HG03342 (cell line): ENCODE measurements at regions not wholly inside any gene's neighbourhood (a gene's known extent, or its start where the extent isn't known, plus 50 kb on each side); places are given as distances from the start of the nearest gene placed in this dataset.

ENCODE experiments used
- ATAC-seq: cut with Tn5 transposase; IDR thresholded peaks from one replicate; pipeline ENCODE4 v1.9.1; 2021; ENCODE audit warnings: mild to moderate bottlenecking, moderate library complexity; ENCODE audit not compliant: unreplicated experiment

DNA sequence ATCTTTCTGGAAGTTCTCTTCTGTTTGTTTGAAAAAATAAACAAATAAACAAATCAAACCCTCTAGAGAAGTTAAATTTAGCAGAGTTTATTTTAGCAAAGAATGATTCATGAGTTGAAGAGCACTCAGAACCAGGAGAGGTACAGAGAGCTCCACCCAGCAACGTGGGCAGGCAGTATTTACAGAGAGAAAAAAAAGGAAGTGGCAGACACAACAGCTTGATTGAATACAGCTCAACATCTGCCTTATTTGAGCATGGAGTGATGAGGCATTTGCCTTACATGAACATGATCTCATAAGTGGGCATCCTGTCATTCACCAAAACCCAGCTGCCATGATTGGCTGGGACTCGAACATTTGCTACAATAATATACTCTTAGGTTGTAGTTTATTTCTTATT, 381.6 kb upstream of the ADAMTS16 start:
- no peak for ATAC-seq

DNA sequence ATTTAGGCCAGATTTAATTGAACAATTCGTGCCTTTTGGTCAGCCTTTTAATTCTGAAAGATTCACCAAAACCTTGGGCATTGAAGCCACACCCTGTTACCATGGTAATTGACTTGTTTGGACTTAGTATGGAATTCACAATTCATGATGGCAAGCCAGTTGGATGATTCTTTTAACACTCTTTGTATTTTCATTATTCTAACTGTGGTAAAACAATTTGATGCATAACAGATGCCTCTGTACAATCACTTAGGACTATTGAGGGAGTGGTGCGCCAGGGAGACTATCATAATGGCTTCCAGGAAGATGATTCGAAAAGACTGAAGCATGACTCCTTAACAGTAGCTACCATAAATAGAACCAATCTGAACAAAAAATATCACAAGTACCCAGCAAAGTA, 381.1 kb upstream of the ADAMTS16 start:
- no peak for ATAC-seq

DNA sequence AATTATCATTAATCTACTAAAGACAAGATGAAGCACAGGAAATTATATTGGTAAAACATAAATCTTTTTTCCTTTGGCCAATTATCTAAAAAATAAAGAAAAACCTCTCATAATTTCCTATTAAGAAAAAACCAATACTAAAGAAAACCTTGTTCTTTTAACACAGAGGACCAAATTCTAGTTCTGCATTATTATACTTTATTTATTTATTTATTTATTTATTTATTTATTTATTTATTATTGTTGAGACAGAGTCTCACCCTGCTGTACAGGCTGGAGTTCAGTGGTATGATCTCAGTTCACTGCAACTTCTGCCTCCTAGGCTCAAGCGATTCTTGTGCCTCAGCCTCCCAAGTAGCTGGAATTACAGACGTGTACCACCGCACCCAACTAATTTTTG, 377.8 kb upstream of the ADAMTS16 start:
- ATAC-seq: no peak

DNA sequence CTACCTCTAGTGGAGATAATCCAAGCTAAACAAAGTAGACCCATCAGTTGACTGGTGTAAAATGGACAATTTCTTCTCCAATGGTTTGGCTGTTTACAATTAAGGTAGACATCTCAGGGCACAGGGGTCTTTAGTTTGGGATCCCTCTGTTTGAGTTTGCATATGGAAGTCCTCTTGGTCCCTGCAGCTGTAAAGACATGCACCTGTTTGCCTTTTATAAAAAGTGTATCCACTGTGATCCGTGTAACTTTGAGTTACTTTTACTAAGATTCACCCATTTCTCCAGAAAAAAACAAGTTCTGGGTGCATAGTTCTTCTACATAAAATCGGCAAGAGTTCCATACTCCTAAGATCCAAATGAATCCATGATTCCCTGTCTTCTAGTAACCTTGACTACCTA, 374.7 kb upstream of the ADAMTS16 start:
- no peak for ATAC-seq

DNA sequence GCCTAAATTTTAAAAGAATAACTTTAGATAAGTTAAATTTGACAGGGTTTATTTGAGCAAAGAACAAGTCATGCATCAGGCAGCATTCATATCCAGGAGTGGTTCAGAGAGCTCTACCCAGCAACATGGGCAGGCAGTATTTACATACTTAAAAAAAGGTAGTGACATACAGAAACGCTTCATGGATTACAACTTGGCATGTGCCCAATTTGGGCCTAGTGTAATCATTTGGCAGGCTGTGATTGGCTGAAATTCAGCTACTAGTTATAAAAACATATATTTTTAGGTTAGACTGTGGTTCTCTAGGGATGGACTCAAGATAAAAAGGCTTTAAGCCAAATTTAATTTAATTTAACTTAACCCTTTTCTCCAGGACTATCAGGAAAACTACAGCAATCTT, 374.0 kb upstream of the ADAMTS16 start:
- no peak for ATAC-seq

DNA sequence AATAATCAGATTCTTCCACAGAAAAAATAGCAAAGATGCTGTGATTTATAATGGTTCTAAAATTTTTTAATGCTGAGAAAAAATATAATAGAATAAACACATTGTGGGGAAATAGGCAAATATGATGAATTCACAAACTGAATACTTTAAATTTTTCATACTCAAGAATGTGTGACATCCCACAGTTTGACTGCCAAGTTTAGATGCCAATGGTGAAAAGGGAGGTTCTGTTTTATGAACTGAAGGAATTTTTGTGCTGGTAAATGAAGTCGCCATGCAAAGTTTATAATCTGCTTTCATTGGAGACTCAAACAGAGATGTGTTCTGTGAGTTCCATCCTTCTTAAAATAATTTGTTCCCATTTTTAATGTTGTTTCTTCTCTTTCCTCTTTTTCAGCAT, 367.5 kb upstream of the ADAMTS16 start:
- ATAC-seq: no peak

DNA sequence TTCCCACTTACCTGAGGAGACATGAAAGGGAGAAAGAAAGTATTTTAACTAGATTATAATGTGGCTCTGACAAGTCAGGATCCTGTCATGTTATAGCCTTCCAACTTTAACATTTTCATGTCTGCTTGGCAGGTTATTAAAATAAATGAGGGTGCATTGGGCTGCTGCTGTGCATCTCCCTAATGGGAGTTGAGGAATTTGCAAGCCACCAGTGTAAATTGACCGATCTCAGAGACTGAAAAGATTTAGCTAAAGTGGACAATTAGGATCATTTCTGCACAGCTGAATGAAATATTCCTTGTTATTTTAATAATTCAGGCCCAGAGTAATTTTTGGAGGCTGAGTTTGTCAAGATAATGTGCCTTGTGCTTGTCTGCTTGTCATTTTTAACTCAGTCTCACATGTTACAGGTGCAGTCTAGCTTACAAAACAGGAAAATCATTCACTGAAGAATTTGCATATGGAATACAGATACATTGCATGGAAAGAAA, 366.3 kb upstream of the ADAMTS16 start:
- ATAC-seq: no peak

DNA sequence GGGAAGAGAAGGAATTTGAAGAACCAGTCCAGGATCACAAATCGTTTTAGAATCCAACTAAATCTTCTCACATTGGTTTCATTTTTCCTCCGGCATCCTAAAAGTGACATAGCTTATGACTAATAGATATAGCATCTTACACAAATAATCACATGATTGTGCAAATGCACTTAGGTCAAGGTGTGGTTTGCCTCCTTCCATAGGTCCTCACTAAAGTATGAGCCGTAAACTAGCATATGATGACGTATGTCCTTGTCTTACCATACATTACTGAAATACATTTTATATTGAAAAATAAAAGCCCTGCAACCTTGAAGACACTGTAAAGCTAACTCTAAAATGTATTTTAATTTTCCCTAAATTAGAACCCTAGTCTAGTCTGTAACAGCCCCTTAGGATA, 362.7 kb upstream of the ADAMTS16 start:
- ATAC-seq: no peak

DNA sequence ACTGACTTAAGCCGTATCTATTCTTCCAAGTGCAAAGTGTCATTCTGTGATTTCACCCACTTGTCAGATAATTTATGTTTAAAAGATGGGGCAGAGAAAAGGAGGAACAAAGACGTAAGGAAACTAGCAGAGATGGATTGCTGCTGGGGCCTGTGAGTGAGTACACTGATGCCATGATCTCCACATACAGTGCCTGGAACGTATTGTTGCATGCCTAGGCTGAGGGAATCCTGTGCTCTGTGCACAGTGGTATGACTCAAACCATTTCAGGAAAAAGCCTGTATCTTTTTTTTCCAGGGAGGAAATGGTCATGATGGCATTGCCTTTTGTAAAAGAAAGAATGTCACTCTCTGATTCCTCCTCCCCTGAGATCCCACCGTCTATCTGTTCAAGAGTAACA, 359.5 kb upstream of the ADAMTS16 start:
- ATAC-seq: no peak

DNA sequence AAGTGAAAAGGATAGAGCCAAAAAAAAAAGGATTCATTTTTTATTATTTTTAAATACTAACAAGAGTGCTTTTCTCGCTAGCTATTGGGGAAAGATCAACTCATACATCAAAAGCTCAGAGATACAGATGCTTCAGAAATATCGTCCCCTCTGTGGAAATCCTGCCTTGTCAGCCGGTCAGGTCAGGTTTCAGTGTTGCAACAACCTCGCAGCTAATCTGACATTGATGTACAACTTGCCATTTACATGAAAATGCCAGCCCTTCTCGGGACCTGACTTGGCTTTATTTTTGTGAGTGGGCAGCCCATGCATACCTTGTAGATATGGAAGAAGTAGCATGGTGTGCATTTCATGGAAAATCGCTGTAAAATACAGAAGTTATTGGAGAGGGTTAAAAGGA, 358.8 kb upstream of the ADAMTS16 start:
- no peak for ATAC-seq

DNA sequence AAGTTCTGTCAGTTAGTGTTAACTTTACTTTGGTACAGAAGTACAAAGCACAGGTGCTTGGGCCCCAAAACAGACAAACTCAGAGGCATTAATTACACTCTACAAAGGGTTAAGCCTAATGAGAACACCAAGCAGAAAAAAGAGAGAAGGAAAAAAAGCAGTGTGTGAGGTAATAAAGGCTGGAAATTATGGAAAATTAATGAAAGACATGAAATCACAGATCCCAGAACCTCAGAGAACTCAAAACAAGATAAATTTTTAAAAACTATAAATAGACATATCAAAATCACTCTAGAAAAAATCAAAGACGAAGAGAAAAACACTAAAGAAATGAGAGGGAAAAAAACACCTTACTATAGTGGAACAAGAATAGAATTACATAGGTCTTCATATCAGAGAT, 354.2 kb upstream of the ADAMTS16 start:
- no peak for ATAC-seq

DNA sequence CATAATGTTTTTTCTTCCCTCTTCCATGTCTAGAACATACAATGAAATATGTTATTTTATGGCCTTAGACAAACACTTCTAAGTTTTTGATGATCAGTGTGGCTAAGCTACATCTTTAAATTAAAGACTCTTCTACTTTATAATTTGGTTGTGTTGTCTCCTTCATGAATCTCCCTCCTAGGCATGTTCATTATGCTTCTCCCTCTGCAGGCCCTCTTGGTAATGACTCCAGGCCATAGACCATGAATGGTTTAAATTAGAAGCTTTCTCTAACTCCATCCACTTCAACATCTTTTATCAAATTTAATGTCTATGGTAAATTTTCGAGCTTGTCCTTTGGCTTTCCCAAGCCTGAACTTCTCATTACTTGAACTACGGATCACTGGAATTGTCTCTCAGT, 342.7 kb upstream of the ADAMTS16 start:
- no peak for ATAC-seq

DNA sequence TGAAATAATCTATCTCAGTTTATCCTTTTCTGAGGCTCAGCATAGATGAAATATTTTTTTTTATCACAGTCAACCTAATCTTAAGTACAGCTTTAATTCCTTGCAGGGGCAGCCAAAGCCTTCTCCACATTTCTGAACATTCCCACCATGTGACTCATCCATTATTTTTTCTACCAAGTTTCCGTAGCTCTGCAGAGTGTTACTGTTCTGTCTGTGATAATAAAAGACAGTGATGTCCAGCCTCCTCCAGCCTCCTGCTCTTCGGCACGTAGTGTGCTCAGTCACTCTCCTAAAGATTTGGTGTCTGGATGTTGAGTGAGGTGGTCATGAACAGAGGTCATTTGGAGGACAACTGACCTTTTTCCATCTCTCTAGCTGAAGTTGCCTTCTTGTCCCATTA, 338.1 kb upstream of the ADAMTS16 start:
- ATAC-seq: no peak

DNA sequence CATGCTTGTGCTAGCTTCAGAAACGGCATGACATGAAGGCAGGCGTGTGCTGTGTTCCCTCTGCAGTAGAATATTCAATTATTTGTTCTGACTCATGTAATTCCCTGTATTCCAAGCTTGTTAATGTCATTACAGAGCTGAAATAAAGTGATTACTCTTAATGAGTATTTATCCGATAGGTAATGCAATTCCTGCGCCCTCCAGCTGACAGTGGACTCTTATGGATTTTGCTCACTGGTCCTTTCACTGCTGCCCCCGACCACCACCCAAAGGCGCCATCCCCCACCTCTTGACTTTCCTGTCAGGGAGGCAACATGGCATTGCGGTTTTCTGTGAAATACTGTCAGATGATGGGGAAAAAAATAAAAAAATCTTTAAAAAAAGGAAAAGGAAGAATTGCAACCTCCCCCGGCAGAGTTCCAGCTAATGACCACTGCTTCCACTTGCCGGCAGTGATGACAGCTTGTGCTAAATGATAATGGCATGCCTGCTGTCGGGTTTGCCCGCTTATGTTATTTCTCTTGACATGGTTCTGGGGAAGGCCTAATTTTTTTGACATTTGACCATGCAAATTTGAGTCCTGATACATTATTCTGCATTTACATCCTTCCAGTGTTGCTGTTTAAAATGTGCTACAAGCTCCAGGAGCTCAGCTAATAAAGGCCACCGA, 335.3 kb upstream of the ADAMTS16 start:
- no peak for ATAC-seq

DNA sequence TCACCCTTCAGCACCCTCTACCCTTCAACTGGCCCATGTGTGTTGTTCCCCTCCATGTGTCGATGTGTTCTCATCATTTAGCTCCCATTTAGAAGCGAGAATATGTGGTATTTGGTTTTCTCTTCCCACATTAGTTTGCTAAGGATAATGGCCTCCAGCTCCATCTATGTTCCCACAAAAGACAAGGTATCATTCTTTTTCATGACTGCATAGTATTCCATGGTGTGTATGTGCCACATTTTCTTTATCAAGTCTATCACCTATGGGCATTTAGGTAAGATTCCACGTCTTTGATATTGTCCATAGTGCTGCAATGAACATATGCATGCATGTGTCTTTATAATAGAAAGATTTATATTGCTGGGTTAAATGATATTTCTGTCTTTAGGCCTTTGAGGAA, 325.1 kb upstream of the ADAMTS16 start:
- ATAC-seq: no peak

DNA sequence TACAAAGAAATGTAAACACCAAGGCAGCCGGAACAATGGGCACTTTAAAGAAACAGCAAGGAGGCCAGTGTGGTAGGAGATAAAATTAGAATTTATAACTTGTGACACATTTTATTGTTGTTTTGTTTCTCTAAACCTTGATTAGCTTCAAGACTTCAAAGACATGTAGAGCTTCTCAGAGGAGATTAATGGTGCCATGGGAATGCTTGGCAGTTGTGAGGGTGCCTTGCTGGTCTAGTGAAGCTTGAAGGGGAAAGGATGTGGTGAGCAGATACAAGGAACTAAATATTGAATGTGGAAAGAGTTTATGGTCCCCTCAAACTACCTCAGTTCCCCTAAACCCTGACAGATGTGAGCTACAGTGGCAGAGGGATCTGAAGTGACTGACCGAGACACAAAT, 322.4 kb upstream of the ADAMTS16 start:
- no peak for ATAC-seq

DNA sequence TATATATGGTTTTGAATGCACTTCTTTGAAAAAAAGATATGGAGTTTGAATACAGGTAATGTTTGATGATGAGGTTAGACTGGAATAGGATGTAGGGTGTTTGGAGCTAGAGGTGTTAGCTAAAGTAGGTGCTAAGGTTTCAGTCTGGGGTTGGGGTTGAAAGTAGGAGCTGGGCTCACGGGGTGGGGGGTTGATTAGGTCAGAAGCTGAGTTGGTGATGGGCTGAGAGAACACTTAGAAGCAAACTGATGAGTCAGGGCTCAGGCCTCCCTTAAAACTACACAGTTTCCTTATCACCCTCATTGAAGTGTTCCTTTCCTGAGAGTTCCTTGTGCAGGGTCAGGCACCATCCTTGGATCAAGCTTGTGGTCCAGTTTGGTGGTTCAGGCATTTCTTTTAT, 308.8 kb upstream of the ADAMTS16 start:
- no peak for ATAC-seq

DNA sequence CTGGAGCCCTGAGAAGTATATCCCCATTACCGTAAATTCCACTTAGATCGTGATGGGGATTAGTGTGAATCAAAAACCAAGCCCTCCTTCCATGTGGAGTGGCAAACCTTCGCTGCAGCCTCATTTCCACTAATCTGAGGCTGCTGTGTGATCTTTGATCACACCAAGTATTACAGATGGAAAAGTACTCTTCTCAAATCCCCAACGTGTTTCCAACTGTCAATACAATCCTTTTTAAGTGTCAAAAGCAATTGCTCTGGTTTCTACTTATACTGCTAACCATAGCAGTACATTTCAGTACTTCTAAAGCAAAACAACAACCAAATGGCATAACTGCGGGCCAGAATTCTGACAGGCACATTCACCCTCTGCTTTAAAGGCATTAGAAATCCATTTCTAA, 307.7 kb upstream of the ADAMTS16 start:
- ATAC-seq: no peak

DNA sequence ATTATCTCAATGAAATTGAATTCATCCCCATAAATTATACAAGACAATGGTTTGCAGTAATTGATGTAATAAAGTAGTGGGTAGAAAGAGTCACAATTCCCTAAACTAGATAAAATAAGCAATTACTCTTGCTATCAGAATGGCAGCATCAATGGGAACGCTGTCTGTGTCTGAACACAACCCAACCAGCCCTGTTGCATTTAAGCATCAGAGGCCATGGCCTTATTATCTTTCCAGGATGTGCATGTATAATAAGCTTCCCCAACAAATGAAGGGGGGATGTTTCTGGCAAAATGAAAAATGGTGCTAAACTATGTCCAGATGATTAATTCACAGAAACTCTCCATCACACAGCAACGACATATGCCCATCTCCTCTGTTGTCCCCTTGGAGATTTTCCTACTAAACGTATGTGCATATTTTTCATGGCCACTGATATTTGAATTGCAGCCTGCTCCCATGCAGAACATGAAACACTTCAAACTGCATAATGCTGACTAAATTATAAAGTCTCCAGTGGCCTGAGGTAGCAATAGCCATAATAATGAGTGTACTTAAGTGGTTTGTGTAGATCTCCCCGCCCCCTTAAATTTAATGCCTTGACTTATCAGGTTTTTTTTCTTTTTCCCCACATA, 306.9 kb upstream of the ADAMTS16 start:
- ATAC-seq: no peak

DNA sequence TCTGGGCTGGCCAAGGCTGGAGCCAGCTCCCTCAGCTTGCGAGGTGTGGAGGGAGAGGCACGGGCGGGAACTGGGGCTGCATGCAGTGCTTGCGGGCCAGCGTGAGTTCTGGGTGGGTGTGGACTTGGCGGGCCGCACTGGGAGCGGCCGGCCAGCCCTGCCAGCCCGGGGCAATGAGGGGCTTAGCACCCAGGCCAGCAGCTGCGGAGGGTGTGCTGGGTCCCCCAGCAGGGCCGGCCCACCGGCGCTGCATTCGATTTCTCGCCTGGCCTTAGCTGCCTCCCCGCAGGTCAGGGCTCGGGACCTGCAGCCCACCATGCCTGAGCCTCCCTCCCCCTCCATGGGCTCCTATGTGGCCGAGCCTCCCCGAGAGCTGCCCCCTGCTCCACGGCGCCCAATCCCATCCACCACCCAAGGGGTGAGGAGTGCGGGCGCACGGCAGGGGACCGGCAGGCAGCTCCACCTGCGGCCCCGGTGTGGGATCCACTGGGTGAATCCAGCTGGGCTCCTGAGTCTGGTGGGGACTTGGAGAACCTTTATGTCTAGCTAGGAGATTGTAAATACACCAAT, 302.6 kb upstream of the ADAMTS16 start:
- ATAC-seq: no peak

DNA sequence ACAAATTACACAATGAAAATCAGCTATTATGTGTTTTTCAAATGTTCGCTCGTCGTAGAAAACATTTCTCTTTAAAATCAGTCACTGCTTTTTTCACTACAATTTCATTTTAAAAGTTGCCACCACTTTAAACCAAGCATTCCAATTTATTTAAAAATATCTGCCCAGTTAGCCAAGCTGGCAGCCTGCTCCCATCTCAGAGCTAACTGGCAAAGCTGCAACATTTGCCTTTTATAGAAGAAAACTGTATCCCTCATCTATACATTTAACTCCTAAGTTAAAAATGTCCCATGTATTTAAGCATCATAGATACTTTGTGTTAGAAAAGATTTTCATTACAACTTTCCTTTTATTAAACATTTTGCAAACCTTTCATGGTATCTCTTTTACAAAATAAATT, 294.9 kb upstream of the ADAMTS16 start:
- ATAC-seq: no peak

DNA sequence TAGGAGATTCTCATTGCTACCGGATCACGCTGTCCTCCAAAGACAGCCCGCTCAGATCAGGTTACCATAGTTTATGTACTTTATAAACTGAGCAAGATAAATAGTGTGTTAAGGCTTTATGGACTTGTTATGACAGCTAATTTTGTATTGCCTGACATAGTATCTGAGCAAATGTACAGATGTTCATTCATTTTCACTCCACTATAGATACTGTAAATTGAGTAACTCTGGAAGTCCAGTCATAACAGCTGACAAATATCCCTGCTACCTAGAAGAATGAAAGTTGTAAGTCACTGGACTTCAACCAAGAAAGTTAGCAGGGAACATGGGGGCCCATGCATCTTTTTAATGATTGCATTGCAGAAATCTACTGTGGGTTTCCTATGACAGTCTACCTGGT, 292.4 kb upstream of the ADAMTS16 start:
- ATAC-seq: no peak

DNA sequence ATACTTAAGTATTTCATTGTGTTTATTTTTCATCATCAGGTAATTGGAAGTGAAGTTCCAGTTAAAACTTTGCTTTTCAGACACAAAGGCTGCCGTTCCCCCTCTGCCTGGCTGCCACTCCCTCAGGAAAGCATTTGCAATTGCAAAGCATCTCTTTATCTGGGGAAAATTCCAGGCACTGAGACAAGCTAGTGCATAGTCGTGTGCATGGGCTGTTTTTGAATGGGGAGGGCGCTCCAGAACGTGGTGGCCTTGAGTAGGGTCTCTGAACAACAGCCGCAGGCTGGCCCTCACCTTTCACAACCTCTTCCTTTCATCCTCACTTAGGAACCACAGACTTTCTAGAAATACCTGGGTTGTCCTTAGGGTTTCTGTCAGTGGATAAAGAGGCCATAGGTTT, 285.1 kb upstream of the ADAMTS16 start:
- ATAC-seq: no peak
